BLaER1 treated with 17β-estradiol and CSF1 and Interleukin-3, amounts not matched to agents 10 nM and 100 nM (cell line): ENCODE measurements at regions not wholly inside any gene's neighbourhood (a gene's known extent, or its start where the extent isn't known, plus 50 kb on each side); places are given as distances from the start of the nearest gene placed in this dataset.

Source experiments
- H3K27ac ChIP-seq, 11 experiments: shearing (Covaris generic); formaldehyde crosslinking; 2 replicates each; pipeline ENCODE4 v1.8.1; 2022
- H3K27me3 ChIP-seq, 11 experiments: shearing (Covaris generic); formaldehyde crosslinking; 2 replicates each; pipeline ENCODE4 v1.8.1; 2022
- H3K36me3 ChIP-seq, 11 experiments: shearing (Covaris generic); formaldehyde crosslinking; 2 replicates each; pipeline ENCODE4 v1.8.1; 2022
- H3K4me1 ChIP-seq, 10 experiments: shearing (Covaris generic); formaldehyde crosslinking; 2 replicates each; pipeline ENCODE4 v1.8.1; 2022
- H3K4me2 ChIP-seq, 11 experiments: shearing (Covaris generic); formaldehyde crosslinking; 2 replicates each; pipeline ENCODE4 v1.8.1; 2022
- H3K4me3 ChIP-seq, 10 experiments: shearing (Covaris generic); formaldehyde crosslinking; 2 replicates each; pipeline ENCODE4 v1.8.1; 2022
- H3K9ac ChIP-seq, 11 experiments: shearing (Covaris generic); formaldehyde crosslinking; 2 replicates each; pipeline ENCODE4 v1.8.1; 2022
- H3K9me3 ChIP-seq, 11 experiments: shearing (Covaris generic); formaldehyde crosslinking; replicated peaks in 1 of 11; 2 replicates each; pipeline ENCODE4 v1.8.1; 2022
- H4K20me1 ChIP-seq, 11 experiments: shearing (Covaris generic); formaldehyde crosslinking; 2 replicates each; pipeline ENCODE4 v1.8.1; 2022
- Cebpa-rat ChIP-seq, 11 experiments: shearing (Covaris generic); IDR thresholded peaks; 2 replicates each; pipeline ENCODE4 v1.8.1; 2022

GRCh38 chr16:85162478-85163277 is 50.4 kb upstream of the CIBAR2 start:
- peaks cover 30 to 46% (median 41%) of the 10 kb centered on the region in 10 experiments for H3K4me1 ChIP-seq
- H3K27me3 ChIP-seq: peaks cover 0 to 18% (median 7%) of the 10 kb centered on the region in 11 experiments; a peak in 8 of 22 replicates
- H3K36me3 ChIP-seq: no peaks in the 10 kb centered on the region
- H4K20me1 ChIP-seq: peaks cover 0 to under 1% (median 0%) of the 10 kb centered on the region in 11 experiments; a peak in 1 of 22 replicates
- H3K4me3 ChIP-seq: no peak overlapping the region
- H3K4me2 ChIP-seq: peak overlapping the region; percentile 5 to 72 (median 50); a peak in 19 of 22 replicates
- H3K27ac ChIP-seq: no peak overlapping the region
- no peaks in the 10 kb centered on the region for H3K9me3 ChIP-seq
- H3K9ac ChIP-seq: peak overlapping the region in 4 of 11 experiments; percentile 5 to 53 (median 25); a peak in 4 of 22 replicates
- TF ChIP-seq Cebpa-rat (IDR thresholded peaks at IDR 0.05): no peak

GRCh38 chr16:85163278-85164112 is 51.2 kb upstream of the CIBAR2 start:
- no peak overlapping the region for H3K27ac ChIP-seq
- peaks cover 0 to 8% (median 0%) of the 10 kb centered on the region in 11 experiments; a peak in 3 of 22 replicates for H4K20me1 ChIP-seq
- no peak overlapping the region for H3K9ac ChIP-seq
- peaks cover 22 to 38% (median 33%) of the 10 kb centered on the region in 10 experiments for H3K4me1 ChIP-seq
- no peak for TF ChIP-seq Cebpa-rat (IDR thresholded peaks at IDR 0.05)
- no peaks in the 10 kb centered on the region for H3K36me3 ChIP-seq
- H3K4me2 ChIP-seq: peak overlapping the region in 5 of 11 experiments; percentile 44 to 72 (median 61); a peak in 2 of 22 replicates
- H3K4me3 ChIP-seq: no peak overlapping the region
- H3K27me3 ChIP-seq: peaks cover 3 to 25% (median 14%) of the 10 kb centered on the region in 11 experiments; a peak in 20 of 22 replicates
- no peaks in the 10 kb centered on the region for H3K9me3 ChIP-seq

GRCh38 chr16:85164431-85164830 is 52.2 kb upstream of the CIBAR2 start:
- Histone ChIP-seq H3K4me1 (peaks cover 18 to 28% (median 25%) of the 10 kb centered on the region in 10 experiments), H3K27me3 (peaks cover 9 to 31% (median 20%) of the 10 kb centered on the region in 11 experiments), H3K9ac (no peak overlapping the region), H3K4me3 (no peak overlapping the region), H4K20me1 (peaks cover 0 to 9% (median 0%) of the 10 kb centered on the region in 11 experiments; a peak in 3 of 22 replicates), H3K36me3 (no peaks in the 10 kb centered on the region), H3K27ac (no peak overlapping the region), H3K4me2 (no peak overlapping the region), H3K9me3 (no peaks in the 10 kb centered on the region)
- TF ChIP-seq Cebpa-rat (IDR thresholded peaks at IDR 0.05): no peak

DNA sequence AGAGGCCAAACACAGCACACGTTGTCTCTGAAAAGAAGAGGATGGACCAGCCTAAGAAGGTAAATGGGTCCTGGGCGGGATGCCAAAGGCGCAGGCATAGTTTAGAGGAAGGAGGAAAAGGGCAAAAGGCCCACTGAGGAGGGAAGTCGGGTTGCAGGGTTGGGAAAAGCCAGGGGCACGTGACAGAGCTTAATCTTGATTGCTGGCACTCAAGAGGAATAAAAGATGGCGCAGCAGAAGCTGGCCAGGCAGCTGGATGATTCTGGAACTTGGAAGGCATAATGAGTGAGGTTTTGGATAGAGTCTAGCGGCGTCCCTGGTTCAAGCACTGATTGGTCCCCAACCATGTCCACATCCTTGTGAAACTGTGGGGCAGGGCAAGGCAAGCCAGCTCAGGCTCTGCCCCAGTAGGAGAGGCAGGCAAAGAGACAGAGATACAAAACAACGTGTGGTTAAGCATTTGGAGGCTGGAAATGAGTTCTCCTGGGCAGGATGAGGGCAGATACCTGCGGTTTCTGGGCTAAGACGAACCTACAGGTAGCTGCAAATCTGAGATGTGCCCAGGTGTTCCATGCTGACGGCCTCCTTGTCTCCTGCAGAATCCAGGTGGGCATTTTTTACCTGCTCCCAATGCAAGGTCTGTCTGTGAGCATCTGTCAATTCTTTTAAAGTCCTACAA is 52.7 kb upstream of the CIBAR2 start:
- peaks cover 0 to 12% (median 3%) of the 10 kb centered on the region in 11 experiments; a peak in 9 of 22 replicates for H4K20me1 ChIP-seq
- H3K36me3 ChIP-seq: no peaks in the 10 kb centered on the region
- H3K9ac ChIP-seq: no peak overlapping the region
- H3K4me1 ChIP-seq: peaks cover 22 to 31% (median 28%) of the 10 kb centered on the region in 10 experiments
- no peak overlapping the region for H3K27ac ChIP-seq
- no peak for TF ChIP-seq Cebpa-rat (IDR thresholded peaks at IDR 0.05)
- peak overlapping the region in 2 of 11 experiments; percentile 28 to 43; a peak in 2 of 22 replicates for H3K4me2 ChIP-seq
- H3K9me3 ChIP-seq: peaks cover 0 to under 1% (median 0%) of the 10 kb centered on the region in 11 experiments; a peak in 1 of 22 replicates
- no peak overlapping the region for H3K4me3 ChIP-seq
- H3K27me3 ChIP-seq: peaks cover 14 to 36% (median 26%) of the 10 kb centered on the region in 11 experiments

DNA sequence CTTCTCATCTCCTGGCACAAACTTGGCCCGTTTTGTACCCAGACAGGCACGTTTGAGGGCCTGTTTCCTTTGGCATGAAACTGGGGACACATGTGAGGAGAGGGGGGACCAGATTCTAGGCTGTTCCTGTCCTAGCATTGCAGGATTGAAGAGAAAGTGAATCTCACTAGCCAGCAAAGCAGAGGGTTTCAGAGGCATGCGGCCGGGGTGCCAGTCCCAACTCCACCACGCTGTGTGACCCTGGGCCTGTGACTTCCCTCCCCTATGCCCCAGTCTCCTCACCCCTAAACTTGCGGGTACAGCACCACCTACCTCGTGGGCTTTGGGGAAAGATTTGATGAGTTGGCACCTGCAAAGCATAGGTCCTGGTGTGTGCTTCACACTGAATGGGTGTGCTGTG is 53.5 kb upstream of the CIBAR2 start:
- Histone ChIP-seq H3K4me3 (no peak overlapping the region), H3K27me3 (peaks cover 22 to 44% (median 34%) of the 10 kb centered on the region in 11 experiments), H3K9ac (no peak overlapping the region), H3K4me1 (peaks cover 24 to 32% (median 26%) of the 10 kb centered on the region in 10 experiments), H3K27ac (no peak overlapping the region), H4K20me1 (peaks cover 0 to 20% (median 10%) of the 10 kb centered on the region in 11 experiments; a peak in 13 of 22 replicates), H3K9me3 (peaks cover 0 to 9% (median 0%) of the 10 kb centered on the region in 11 experiments; a peak in 5 of 22 replicates), H3K36me3 (no peaks in the 10 kb centered on the region), H3K4me2 (no peak overlapping the region)
- no peak for TF ChIP-seq Cebpa-rat (IDR thresholded peaks at IDR 0.05)

GRCh38 chr16:85166281-85166680 is 54.0 kb upstream of the CIBAR2 start:
- TF ChIP-seq Cebpa-rat (IDR thresholded peaks at IDR 0.05): no peak
- H3K27ac ChIP-seq: no peak overlapping the region
- peaks cover 21 to 35% (median 27%) of the 10 kb centered on the region in 10 experiments for H3K4me1 ChIP-seq
- H3K9me3 ChIP-seq: peaks cover 0 to 9% (median 0%) of the 10 kb centered on the region in 11 experiments; a peak in 5 of 22 replicates
- H3K9ac ChIP-seq: no peak overlapping the region
- no peak overlapping the region for H3K4me3 ChIP-seq
- peaks cover 0 to 25% (median 15%) of the 10 kb centered on the region in 11 experiments; a peak in 13 of 22 replicates for H4K20me1 ChIP-seq
- no peaks in the 10 kb centered on the region for H3K36me3 ChIP-seq
- peaks cover 27 to 49% (median 39%) of the 10 kb centered on the region in 11 experiments for H3K27me3 ChIP-seq
- H3K4me2 ChIP-seq: no peak overlapping the region

GRCh38 chr16:85166699-85167588 is 54.7 kb upstream of the CIBAR2 start:
- H3K4me2 ChIP-seq: no peak overlapping the region
- H3K9ac ChIP-seq: no peak overlapping the region
- H3K27ac ChIP-seq: no peak overlapping the region
- H3K4me3 ChIP-seq: no peak overlapping the region
- H3K9me3 ChIP-seq: peaks cover 0 to 9% (median 0%) of the 10 kb centered on the region in 11 experiments; a peak in 5 of 22 replicates
- H3K36me3 ChIP-seq: no peaks in the 10 kb centered on the region
- peaks cover 24 to 40% (median 32%) of the 10 kb centered on the region in 10 experiments for H3K4me1 ChIP-seq
- peaks cover 34 to 56% (median 45%) of the 10 kb centered on the region in 11 experiments for H3K27me3 ChIP-seq
- peaks cover 0 to 32% (median 20%) of the 10 kb centered on the region in 11 experiments; a peak in 13 of 22 replicates for H4K20me1 ChIP-seq
- TF ChIP-seq Cebpa-rat (IDR thresholded peaks at IDR 0.05): no peak
